ENCODE measurements at regions not wholly inside any gene's neighbourhood (a gene's known extent, or its start where the extent isn't known, plus 50 kb on each side); places are given as distances from the start of the nearest gene placed in this dataset.

DNA sequence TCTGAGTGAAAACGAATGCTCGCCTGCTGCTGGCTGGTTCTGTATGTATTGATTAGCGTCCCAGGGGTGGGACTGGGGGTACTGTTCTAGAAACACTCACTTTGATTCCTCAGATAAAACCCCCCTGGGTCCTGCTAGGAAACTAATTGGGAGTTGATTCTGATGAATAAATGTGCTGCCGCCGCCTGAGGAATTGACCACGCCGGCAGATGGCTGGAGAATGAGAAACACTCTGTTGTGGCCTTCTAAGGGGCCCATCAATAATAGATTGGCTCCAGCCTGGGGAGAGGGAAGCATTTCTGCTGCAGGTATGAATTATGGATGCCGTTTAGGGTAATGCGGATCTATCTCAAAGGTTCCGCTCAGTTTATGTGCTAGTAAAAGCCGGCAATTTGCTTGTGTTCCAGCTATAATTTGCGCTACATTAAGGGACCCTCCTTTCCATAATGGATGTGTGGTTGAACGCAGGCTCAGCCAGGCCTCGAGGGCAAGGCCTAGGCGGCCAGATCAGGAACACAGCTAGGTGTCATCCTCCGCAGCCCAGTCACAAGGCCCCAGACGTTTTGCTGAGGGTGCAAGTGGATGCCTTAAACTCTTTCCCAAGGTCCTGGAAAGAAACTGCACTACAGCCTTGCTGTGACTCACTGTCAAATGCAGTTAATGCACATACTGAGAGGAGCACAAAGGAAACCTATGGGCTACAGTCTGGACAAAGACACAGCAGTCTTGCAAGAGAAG is 132.2 kb upstream of the HS3ST2 start:
- Mint-ChIP-seq H3K36me3 (ENCODE audit: low read depth) (peaks cover 2% of the 10 kb centered on the region), H3K9me3 (peaks cover 2% of the 10 kb centered on the region), H3K4me1 (ENCODE audit: low read depth) (peaks cover 4% of the 10 kb centered on the region), H3K27ac (no peak overlapping the region), H3K27me3 (peaks cover 21% of the 10 kb centered on the region), H3K4me3 (no peak overlapping the region)
- ChIA-PET CTCF (interaction anchor here (1.0 kb wide), 1 partner anchor 14 kb away, joined by 5 read pairs; no protein-coding TSS in a partner anchor), POLR2A (interaction anchor here (0.9 to 1.0 kb wide), 2 partner anchors 14 to 1725 kb away, joined by 3 read pairs; no protein-coding TSS in a partner anchor)
- intact Hi-C loops (cut with micrococcal nuclease) = no loop called here
- TF ChIP-seq, protein P1, sequence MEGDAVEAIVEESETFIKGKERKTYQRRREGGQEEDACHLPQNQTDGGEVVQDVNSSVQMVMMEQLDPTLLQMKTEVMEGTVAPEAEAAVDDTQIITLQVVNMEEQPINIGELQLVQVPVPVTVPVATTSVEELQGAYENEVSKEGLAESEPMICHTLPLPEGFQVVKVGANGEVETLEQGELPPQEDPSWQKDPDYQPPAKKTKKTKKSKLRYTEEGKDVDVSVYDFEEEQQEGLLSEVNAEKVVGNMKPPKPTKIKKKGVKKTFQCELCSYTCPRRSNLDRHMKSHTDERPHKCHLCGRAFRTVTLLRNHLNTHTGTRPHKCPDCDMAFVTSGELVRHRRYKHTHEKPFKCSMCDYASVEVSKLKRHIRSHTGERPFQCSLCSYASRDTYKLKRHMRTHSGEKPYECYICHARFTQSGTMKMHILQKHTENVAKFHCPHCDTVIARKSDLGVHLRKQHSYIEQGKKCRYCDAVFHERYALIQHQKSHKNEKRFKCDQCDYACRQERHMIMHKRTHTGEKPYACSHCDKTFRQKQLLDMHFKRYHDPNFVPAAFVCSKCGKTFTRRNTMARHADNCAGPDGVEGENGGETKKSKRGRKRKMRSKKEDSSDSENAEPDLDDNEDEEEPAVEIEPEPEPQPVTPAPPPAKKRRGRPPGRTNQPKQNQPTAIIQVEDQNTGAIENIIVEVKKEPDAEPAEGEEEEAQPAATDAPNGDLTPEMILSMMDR (IDR thresholded peaks at IDR 0.05) = no peak
- DNase-seq (no peak), ATAC-seq (no peak)

DNA sequence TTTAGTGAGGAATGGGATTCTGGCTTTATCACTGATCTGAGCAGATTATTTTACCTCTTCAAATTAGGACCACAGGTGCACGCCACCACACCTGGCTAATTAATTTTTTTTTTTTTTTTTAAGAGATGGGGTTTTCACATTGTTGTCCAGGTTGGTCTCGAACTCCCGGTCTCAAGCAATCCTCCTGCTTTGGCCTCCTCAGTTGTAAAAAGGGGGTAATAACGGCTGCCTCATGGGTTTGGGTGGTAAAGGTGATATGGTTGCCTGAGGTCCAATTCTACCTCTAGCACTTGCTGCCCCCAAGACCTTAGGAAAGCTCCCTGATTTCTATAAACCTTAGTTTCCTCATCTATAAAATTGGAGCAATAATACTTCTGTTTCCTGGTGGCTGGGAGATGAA is 130.7 kb upstream of the HS3ST2 start:
- ATAC-seq = no peak
- peaks cover 4% of the 10 kb centered on the region for H3K4me1 Mint-ChIP-seq (ENCODE audit: low read depth)
- peaks cover 6% of the 10 kb centered on the region for H3K9me3 Mint-ChIP-seq
- H3K27me3 Mint-ChIP-seq = peaks cover 18% of the 10 kb centered on the region
- H3K27ac Mint-ChIP-seq = no peak overlapping the region
- no peak for DNase-seq
- TF ChIP-seq, protein P1 (IDR thresholded peaks at IDR 0.05) = no peak
- CTCF ChIA-PET = interaction anchor here (1.0 kb wide), 1 partner anchor 12 kb away, joined by 5 read pairs; no protein-coding TSS in a partner anchor
- H3K4me3 Mint-ChIP-seq = no peak overlapping the region
- intact Hi-C loops (cut with micrococcal nuclease) = no loop called here
- peaks cover 2% of the 10 kb centered on the region for H3K36me3 Mint-ChIP-seq (ENCODE audit: low read depth)
- POLR2A ChIA-PET = no interaction called here

DNA sequence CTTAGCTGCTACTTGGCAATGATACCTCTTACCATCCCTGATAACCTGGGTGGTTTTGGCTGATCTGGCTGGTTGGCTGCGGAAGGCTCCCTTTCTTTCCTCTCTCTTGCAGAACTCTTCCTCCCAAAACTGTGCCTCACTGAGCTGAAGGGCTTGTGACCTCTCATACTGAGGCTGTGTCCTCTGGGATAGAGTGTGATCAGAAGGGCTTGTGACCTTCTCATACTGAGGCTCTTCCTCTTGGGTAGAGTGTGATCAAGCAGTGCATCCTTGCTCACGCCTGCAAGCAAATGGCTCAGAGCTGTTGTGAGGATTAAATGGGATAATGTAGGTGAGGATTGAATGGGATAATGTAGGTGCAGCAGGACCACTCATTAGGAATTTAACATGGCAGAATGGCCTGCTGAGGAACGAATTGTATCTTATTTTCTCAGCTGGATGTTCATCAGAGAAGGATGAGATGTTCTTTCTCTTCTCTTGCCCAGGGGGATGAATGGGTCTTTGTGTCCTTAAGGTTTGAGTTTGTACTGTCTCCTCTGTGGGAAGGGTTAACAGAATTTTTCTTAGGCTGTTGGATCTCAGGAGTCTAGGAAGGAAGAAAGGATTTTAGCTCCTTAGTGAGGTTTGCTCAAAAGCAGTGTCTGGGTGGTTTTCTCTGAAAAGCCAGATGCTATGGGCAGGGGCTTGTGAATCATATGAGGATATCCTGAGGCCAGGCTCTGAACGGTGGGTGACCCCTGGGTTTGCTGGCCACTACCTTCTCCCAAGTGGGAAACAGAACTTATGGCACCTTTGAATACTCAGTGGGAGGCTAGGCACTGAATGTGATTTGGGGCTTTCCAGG is 130.0 kb upstream of the HS3ST2 start:
- H3K9me3 Mint-ChIP-seq = peaks cover 6% of the 10 kb centered on the region
- H3K27me3 Mint-ChIP-seq = peaks cover 18% of the 10 kb centered on the region
- H3K36me3 Mint-ChIP-seq (ENCODE audit: low read depth) = peaks cover 2% of the 10 kb centered on the region
- no peak overlapping the region for H3K27ac Mint-ChIP-seq
- H3K4me1 Mint-ChIP-seq (ENCODE audit: low read depth) = peaks cover 4% of the 10 kb centered on the region
- TF ChIP-seq, protein P1 (IDR thresholded peaks at IDR 0.05) = no peak
- ATAC-seq = no peak
- ChIA-PET POLR2A (no interaction called here), CTCF (interaction anchor here (0.8 kb wide), 1 partner anchor 1496 kb away, joined by 3 read pairs; no protein-coding TSS in a partner anchor)
- no peak overlapping the region for H3K4me3 Mint-ChIP-seq
- intact Hi-C loops (cut with micrococcal nuclease) = no loop called here
- no peak for DNase-seq

DNA sequence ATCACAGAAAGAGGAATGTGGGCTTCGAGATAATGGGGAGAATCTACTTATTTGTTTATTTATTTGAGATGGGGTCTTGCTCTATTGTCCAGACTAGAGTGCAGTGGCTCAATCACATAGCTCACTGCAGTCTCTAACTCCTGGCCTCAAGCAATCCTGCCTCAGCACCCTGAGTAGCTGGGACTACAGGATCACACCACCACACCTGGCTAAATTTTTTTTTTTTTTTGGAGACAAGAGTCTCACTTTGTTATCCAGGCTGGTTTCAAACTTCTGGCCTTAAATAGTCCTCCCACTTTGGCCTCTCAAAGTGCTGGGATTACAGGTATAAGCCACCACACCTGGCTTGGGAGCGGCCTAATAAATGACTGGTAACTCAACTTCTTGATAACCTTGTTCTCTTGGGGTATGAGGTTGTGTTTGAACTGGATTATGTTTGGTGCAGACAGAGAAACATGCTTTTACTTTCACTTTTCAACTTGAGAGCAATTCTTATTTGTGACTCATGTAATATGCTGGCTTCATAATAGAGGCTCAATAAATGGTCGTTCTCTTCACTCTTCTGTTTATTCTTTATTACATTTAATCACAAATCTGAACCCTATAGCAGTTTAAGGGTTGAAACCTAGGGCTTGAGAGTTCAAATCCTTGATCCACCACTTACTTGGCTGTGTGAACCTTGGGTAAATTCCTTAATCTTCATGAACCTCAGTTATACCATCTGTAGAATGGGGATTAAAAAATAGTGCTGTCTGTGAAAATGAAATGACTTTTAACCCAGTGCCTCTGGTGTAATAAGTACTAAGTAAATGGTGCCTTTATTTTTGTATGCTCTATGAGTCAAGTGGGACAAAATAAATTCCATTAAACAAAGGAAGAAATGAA is 129.1 kb upstream of the HS3ST2 start:
- POLR2A ChIA-PET = no interaction called here
- H3K4me3 Mint-ChIP-seq = no peak overlapping the region
- no peak overlapping the region for H3K27ac Mint-ChIP-seq
- CTCF ChIA-PET = interaction anchor here (0.7 to 0.8 kb wide), 2 partner anchors 1122 to 1497 kb away, joined by 3 read pairs; no protein-coding TSS in a partner anchor
- H3K4me1 Mint-ChIP-seq (ENCODE audit: low read depth) = peaks cover 4% of the 10 kb centered on the region
- H3K27me3 Mint-ChIP-seq = peaks cover 18% of the 10 kb centered on the region
- peaks cover 6% of the 10 kb centered on the region for H3K9me3 Mint-ChIP-seq
- no peak for DNase-seq
- ATAC-seq = peak; percentile 51
- intact Hi-C loops (cut with micrococcal nuclease) = no loop called here
- H3K36me3 Mint-ChIP-seq (ENCODE audit: low read depth) = peaks cover 2% of the 10 kb centered on the region
- TF ChIP-seq, protein P1 (IDR thresholded peaks at IDR 0.05) = no peak

Measured in activated CD8-positive, alpha-beta T cell treated with anti-CD3 and anti-CD28 coated beads for 36 hours (primary cell).